GM19351 (cell line): ENCODE measurements at regions not wholly inside any gene's neighbourhood (a gene's known extent, or its start where the extent isn't known, plus 50 kb on each side); places are given as distances from the start of the nearest gene placed in this dataset.

Source experiments
- ATAC-seq: cut with Tn5 transposase; IDR thresholded peaks from one replicate; pipeline ENCODE4 v1.9.1; 2021; ENCODE audit warnings: mild to moderate bottlenecking, moderate library complexity; ENCODE audit not compliant: unreplicated experiment

DNA sequence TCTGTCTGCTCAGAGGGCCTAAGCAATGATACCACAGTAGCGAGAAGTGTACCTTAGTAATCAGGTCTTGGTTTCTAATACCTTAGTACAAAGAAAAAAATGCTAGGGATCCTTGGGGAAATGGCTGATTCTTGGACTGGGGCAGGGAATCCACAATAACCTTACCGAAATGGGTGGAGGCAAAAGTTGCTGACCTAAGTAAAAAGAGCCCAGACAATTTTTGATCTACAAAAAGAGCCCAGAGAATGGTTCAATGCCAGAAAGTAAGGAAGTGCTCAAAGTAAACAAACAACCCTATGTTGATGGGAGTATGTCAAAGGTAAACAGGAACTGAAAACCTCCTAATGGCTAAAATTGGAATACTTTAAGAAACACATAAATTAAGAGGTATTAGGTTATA lies 130.1 kb upstream of the MAGEB18 start:
- no peak for ATAC-seq

DNA sequence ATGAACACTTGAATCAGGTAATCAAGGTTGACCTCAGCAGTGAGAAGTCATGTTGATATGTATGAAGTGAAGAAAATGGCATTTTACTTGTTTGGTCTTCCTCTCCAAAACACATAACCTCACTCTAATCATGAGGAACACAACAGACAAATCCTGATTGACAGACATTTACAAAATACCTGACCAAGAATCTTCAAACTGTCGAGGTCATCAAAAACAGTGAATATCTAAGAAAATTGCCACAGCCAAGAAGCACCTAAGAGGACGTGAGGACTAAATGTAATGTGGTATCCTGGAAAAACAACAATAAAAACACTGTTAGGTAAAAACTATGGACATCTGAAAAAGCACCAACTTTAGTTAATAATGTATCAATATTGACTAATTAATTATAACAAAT lies 129.5 kb upstream of the MAGEB18 start:
- no peak for ATAC-seq

DNA sequence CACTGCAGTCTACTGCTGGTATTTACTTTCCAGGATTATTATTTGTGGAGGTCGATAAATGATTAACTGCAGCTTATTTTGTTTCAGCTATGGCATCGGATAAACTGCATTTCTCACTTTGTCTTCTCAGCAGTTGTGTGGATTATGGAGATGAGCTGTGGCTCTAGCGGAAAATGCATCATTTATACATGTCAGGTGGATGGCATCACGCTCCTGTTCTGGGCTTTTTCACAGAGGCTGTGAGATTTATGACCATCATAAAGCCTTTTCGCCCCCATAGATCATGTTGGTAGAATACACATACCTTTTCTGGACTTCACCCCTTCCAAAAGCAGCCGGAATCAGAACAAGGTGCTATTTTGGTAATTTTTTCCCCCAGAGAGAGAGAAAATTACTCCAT lies 118.8 kb upstream of the MAGEB18 start:
- no peak for ATAC-seq

DNA sequence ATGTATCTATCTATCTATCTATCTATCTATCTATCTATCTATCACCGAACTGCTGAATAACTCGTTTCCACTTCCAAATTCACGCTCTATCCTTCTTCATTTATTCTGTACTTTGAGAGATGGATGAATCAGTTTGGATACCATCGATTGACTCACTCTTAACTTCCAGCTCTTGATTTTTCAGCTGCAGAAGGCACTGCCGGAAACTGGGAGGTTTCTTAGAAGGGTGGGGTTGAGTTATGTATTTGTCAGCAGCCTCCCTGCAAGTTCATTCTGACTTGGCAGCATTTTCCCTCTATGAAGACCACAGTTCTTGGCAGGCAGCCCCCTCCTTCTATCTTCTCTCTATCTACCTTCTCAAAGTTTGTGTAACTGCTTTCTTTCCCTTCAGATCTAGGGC lies 112.0 kb upstream of the MAGEB18 start:
- no peak for ATAC-seq

DNA sequence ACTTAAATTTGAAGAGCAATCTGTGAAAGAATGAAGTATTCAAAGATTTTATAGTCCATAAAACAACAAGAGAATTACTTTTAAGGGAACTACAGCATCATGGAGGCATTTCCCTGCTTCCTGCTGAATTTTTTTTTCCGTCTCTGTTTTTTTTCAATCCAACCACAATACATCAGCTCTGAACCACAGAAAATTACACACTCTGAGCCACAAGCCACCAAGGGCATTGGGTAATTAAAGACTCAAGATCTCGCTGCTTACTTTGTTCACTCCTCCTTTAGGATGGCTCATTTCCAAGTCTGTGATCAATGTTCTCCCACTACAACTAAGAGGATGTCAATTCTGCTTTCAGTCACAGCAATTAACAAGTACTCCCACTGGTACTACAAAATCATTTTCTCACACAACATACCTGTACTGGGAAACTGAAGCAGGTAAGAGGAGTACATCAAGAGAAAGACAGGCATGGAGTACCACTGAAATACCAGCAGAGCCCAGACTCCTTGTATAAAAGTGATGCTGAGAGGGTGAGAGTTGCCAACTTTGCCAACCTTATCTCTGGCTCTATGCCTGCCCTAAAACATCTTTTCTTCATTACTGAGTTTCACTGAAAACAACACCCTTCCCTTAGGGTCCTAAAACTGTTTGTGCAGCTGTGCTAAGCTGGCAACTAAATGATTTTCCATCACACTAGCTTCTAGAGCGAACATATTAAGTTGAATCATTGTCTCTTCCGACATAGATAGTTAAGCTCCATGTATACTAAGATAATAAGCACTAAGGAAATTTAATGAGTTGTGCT lies 105.8 kb upstream of the MAGEB18 start:
- no peak for ATAC-seq

DNA sequence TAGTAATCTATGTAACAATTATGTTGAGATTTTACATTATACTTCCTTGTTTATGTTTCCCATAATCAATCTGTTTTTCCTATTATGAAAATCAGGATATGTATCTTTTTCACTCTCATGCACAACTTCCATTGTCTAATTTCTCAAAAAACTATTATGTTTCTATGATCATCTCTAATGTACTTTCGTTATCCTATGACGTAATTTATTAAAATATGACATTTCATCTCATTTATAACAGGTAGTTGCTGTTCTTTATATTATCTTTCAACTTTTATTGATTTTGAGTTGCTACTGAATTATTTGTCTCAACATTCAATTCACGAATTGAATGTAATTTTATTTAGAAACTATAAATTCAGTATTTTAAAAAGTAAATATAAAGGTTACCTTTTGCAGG lies 100.8 kb upstream of the MAGEB18 start:
- ATAC-seq = no peak

DNA sequence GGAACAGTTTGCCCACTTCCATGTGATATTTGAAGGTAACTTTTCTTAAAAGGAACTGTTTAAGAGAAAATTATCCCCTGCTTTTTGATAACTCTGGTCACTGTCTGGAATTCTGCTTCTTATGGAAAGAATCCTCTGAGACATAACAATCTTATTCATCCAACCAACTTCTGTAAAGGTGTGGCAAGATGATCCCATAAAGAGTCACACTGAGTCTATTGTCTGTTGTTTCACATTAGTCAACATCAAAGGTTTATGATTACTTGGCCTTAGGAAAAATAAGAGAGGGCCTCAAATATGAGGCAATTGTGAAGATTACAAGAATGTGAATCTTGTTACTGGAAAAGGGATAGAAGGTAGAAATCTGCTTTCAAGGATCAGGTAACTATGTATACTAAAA lies 88.0 kb upstream of the MAGEB18 start:
- no peak for ATAC-seq

DNA sequence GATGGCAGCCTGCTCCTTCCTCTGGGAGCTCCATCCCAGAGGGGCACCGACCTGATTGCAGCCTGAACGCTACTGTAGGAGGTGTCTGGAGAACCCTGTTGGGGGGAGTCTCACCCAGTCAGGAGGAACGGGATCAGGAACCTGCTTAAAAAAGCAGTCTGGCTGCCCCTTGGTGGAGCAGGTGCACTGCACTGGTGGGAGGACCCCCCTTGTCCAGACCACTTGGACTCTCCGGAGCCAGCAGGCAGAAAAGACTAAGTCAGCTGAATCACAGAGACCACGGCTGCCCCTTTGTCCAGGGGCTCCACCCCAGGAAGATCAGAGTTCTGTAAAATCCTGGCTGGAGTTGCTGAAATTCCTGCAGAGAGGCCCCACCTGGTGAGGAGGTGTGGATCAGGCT lies 67.3 kb upstream of the MAGEB18 start:
- ATAC-seq = no peak

DNA sequence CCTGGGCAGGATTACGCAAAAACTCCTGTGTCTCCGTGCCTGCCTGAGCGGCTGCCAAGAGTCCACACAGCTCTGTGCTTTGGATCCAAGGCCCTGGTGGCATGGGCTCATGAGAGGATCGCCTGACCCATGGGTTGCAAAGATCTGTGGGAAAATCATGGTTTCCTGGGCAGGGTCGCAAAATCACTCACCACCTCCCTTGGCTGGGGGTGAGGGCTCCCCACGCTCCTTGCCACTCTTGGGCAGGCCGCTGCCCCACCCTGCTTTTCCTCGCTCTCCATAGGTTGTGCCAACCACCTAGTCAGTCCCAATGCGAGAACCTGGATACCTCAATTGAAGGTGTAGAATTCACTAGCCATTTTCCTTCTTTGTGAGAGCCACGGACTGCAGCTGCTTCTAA lies 66.5 kb upstream of the MAGEB18 start:
- ATAC-seq = no peak

DNA sequence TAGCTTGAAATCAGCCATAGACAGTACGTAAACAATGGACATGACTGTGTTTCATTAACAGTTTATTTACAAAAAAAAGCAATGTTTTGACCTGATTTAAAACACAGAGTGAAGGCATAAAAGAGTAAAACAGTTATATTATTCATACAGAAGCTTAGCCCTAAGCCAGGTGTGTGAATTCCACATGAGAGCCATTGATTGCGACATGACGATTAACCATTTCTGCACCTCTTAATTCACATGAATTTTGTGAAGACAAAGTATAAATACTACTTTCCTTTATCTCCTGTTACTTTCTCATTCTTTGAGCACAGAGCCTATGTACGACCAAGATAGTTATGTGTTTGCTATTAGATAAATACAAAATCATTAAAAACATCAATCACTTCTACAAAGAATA lies 55.0 kb upstream of the MAGEB18 start:
- no peak for ATAC-seq
